A549 (cell line): ENCODE measurements at regions not wholly inside any gene's neighbourhood (a gene's known extent, or its start where the extent isn't known, plus 50 kb on each side); places are given as distances from the start of the nearest gene placed in this dataset.

Source experiments
- CHD4 ChIP-seq: fragments of 200-600 bp; sonication (generic); IDR thresholded peaks from 2 replicates; pipeline ENCODE4 v1.6.1; 2016; ENCODE audit warnings: antibody characterized with exemption, mild to moderate bottlenecking, borderline replicate concordance
- EP300 ChIP-seq, 2 experiments: fragments of >200 bp; sonication (Bioruptor Twin); formaldehyde crosslinking; IDR thresholded peaks; 2 replicates in 1 of 2; 3 replicates in 1 of 2; pipeline ENCODE4 v1.6.1; 2016 to 2017
- HOXB13 ChIP-seq: fragments of 250-450 bp; sonication (Bioruptor Pico); IDR thresholded peaks from 2 replicates; pipeline ENCODE4 v1.5.0; 2020; ENCODE audit warnings: low read depth, mild to moderate bottlenecking, moderate library complexity
- RAD21 ChIP-seq, 2 experiments: fragments of >200 bp in 1 of 2; sonication (Bioruptor Twin) in 1 of 2; formaldehyde crosslinking in 1 of 2; IDR thresholded peaks in 1 of 2; conservative IDR thresholded peaks in 1 of 2; 2 replicates in 1 of 2; 3 replicates in 1 of 2; pipeline ENCODE4 v1.6.1; 2012 to 2018; ENCODE audit warnings: inconsistent platforms in 1 of 2
- TF ChIP-seq, protein P1 (sequence below): fragments of >200 bp; sonication (Bioruptor Twin); formaldehyde crosslinking; IDR thresholded peaks from 3 replicates; pipeline ENCODE4 v1.5.1; 2016
- TF ChIP-seq, protein P2 (sequence below): fragments of 450-650 bp; IDR thresholded peaks from 2 replicates; pipeline ENCODE4 v1.6.1; 2014; ENCODE audit warnings: antibody characterized with exemption
- TF ChIP-seq, protein P3 (sequence below): fragments of 200-600 bp; sonication (generic); IDR thresholded peaks from 2 replicates; pipeline ENCODE4 v1.6.1; 2016; ENCODE audit warnings: antibody characterized with exemption, mild to moderate bottlenecking, moderate library complexity

DNA sequence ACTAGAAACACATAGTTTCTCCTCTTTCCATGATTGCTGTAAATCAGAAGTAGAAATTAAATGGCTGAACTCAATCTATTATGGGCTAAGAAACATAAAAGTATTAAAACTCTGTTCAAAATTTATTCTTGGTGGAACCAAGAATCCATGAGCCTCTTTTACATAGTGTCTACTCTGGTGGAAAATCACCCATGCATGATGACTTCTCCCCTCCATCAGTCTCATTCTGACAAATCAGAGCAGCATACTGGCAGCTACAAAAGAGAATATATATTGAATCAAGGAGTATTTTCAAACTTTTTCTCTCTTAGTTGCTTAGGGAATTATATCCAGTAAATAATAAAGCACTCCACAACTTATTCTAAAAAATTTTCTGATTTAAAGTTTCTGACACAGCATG, 536.9 kb upstream of the CCDC54 start:
- TF ChIP-seq CHD4 (no peak), EP300 (IDR thresholded peaks at IDR 0.05) (no peak), HOXB13 (no peak), RAD21 (conservative IDR thresholded peaks at IDR 0.05 in 1 of 2, IDR thresholded peaks at IDR 0.05 in 1 of 2) (no peak)
- TF ChIP-seq, protein P1, sequence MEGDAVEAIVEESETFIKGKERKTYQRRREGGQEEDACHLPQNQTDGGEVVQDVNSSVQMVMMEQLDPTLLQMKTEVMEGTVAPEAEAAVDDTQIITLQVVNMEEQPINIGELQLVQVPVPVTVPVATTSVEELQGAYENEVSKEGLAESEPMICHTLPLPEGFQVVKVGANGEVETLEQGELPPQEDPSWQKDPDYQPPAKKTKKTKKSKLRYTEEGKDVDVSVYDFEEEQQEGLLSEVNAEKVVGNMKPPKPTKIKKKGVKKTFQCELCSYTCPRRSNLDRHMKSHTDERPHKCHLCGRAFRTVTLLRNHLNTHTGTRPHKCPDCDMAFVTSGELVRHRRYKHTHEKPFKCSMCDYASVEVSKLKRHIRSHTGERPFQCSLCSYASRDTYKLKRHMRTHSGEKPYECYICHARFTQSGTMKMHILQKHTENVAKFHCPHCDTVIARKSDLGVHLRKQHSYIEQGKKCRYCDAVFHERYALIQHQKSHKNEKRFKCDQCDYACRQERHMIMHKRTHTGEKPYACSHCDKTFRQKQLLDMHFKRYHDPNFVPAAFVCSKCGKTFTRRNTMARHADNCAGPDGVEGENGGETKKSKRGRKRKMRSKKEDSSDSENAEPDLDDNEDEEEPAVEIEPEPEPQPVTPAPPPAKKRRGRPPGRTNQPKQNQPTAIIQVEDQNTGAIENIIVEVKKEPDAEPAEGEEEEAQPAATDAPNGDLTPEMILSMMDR, result no peak
- TF ChIP-seq, protein P2, sequence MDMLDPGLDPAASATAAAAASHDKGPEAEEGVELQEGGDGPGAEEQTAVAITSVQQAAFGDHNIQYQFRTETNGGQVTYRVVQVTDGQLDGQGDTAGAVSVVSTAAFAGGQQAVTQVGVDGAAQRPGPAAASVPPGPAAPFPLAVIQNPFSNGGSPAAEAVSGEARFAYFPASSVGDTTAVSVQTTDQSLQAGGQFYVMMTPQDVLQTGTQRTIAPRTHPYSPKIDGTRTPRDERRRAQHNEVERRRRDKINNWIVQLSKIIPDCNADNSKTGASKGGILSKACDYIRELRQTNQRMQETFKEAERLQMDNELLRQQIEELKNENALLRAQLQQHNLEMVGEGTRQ, result no peak
- TF ChIP-seq, protein P3, sequence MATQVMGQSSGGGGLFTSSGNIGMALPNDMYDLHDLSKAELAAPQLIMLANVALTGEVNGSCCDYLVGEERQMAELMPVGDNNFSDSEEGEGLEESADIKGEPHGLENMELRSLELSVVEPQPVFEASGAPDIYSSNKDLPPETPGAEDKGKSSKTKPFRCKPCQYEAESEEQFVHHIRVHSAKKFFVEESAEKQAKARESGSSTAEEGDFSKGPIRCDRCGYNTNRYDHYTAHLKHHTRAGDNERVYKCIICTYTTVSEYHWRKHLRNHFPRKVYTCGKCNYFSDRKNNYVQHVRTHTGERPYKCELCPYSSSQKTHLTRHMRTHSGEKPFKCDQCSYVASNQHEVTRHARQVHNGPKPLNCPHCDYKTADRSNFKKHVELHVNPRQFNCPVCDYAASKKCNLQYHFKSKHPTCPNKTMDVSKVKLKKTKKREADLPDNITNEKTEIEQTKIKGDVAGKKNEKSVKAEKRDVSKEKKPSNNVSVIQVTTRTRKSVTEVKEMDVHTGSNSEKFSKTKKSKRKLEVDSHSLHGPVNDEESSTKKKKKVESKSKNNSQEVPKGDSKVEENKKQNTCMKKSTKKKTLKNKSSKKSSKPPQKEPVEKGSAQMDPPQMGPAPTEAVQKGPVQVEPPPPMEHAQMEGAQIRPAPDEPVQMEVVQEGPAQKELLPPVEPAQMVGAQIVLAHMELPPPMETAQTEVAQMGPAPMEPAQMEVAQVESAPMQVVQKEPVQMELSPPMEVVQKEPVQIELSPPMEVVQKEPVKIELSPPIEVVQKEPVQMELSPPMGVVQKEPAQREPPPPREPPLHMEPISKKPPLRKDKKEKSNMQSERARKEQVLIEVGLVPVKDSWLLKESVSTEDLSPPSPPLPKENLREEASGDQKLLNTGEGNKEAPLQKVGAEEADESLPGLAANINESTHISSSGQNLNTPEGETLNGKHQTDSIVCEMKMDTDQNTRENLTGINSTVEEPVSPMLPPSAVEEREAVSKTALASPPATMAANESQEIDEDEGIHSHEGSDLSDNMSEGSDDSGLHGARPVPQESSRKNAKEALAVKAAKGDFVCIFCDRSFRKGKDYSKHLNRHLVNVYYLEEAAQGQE, result no peak
